ENCODE measurements at regions not wholly inside any gene's neighbourhood (a gene's known extent, or its start where the extent isn't known, plus 50 kb on each side); places are given as distances from the start of the nearest gene placed in this dataset.

GRCh38 chr5:152124409-152125041 is 199.9 kb upstream of the GLRA1 start:
- Histone ChIP-seq H3K9me3 (no peaks in the 10 kb centered on the region), H3K4me1 (no peaks in the 10 kb centered on the region), H3K27ac (no peak overlapping the region), H3K36me3 (no peaks in the 10 kb centered on the region), H3K27me3 (no peaks in the 10 kb centered on the region), H3K4me3 (no peak overlapping the region)
- intact Hi-C loops (cut with DNase I; ENCODE audit: low total_unique reads), result no loop called here
- no peak for DNase-seq
- no peak for TF ChIP-seq CTCF (IDR thresholded peaks at IDR 0.05)

GRCh38 chr5:152118676-152119470 is 194.2 kb upstream of the GLRA1 start:
- TF ChIP-seq CTCF (IDR thresholded peaks at IDR 0.05), result no peak
- Histone ChIP-seq H3K9me3 (no peaks in the 10 kb centered on the region), H3K27me3 (no peaks in the 10 kb centered on the region), H3K27ac (no peak overlapping the region), H3K4me3 (no peak overlapping the region), H3K36me3 (no peaks in the 10 kb centered on the region), H3K4me1 (no peaks in the 10 kb centered on the region)
- DNase-seq, result no peak
- intact Hi-C loops (cut with DNase I; ENCODE audit: low total_unique reads), result no loop called here

- Histone ChIP-seq H3K9me3 (no peaks in the 10 kb centered on the region), H3K27ac (no peak overlapping the region), H3K4me1 (no peaks in the 10 kb centered on the region), H3K27me3 (no peaks in the 10 kb centered on the region), H3K4me3 (no peak overlapping the region), H3K36me3 (no peaks in the 10 kb centered on the region)
- no peak for DNase-seq
- TF ChIP-seq CTCF (IDR thresholded peaks at IDR 0.05), result no peak
- intact Hi-C loops (cut with DNase I; ENCODE audit: low total_unique reads), result no loop called here
Measured at GRCh38 chr5:152116934-152117333, 192.3 kb upstream of the GLRA1 start.

GRCh38 chr5:152113401-152113800 is 188.8 kb upstream of the GLRA1 start:
- Histone ChIP-seq H3K9me3 (no peaks in the 10 kb centered on the region), H3K4me1 (no peaks in the 10 kb centered on the region), H3K4me3 (no peak overlapping the region), H3K27me3 (no peaks in the 10 kb centered on the region), H3K27ac (no peak overlapping the region), H3K36me3 (no peaks in the 10 kb centered on the region)
- no peak for DNase-seq
- TF ChIP-seq CTCF (IDR thresholded peaks at IDR 0.05), result no peak
- intact Hi-C loops (cut with DNase I; ENCODE audit: low total_unique reads), result no loop called here

GRCh38 chr5:152107220-152107619 is 182.6 kb upstream of the GLRA1 start:
- Histone ChIP-seq H3K9me3 (peaks cover 0 to under 1% (median 0%) of the 10 kb centered on the region in 3 donors), H3K36me3 (no peaks in the 10 kb centered on the region), H3K27ac (no peak overlapping the region), H3K4me3 (no peak overlapping the region), H3K4me1 (no peaks in the 10 kb centered on the region), H3K27me3 (no peaks in the 10 kb centered on the region)
- TF ChIP-seq CTCF (IDR thresholded peaks at IDR 0.05), result no peak
- DNase-seq, result no peak
- intact Hi-C loops (cut with DNase I; ENCODE audit: low total_unique reads), result no loop called here

Measured in tibial artery (tissue), 4 donors.